ENCODE measurements at regions not wholly inside any gene's neighbourhood (a gene's known extent, or its start where the extent isn't known, plus 50 kb on each side); places are given as distances from the start of the nearest gene placed in this dataset.
"Not testable (repeated sequence)": the region's sequence is repeated elsewhere in the genome, so short reads cannot be mapped to it uniquely, and the experiment has no call there.

GRCh38 chr1:146438543-146438942 lies 209.7 kb upstream of the NOTCH2NLA start:
- H3K4me3 ChIP-seq (ENCODE audit: control extremely low read depth in 1 of 5, extremely low read depth in 1 of 5, insufficient read depth in 1 of 5, low read depth in 2 of 5, low read length in 4 of 5); H3K27me3 Mint-ChIP-seq: not testable (repeated sequence)
- no CpG with 5 or more reads among the region's 6 CpGs for WGBS (ENCODE audit: insufficient coverage)

GRCh38 chr1:146416642-146417041 lies 187.8 kb upstream of the NOTCH2NLA start:
- H3K27me3 Mint-ChIP-seq; H3K79me2 ChIP-seq (ENCODE audit: control insufficient read depth, insufficient read depth, low read length); H2AFZ ChIP-seq (ENCODE audit: insufficient read depth, low read depth, low read length, poor library complexity, severe bottlenecking); POLR2A ChIA-PET; H3K9ac ChIP-seq (ENCODE audit: low read length); H3K9me3 Mint-ChIP-seq (ENCODE audit: insufficient read depth); intact Hi-C loops (cut with micrococcal nuclease); ATAC-seq (ENCODE audit: low read depth); H3K4me1 ChIP-seq (ENCODE audit: control insufficient read depth in 2 of 2, insufficient read depth in 2 of 2, low read length in 2 of 2); H3K4me3 Mint-ChIP-seq; DNase-seq; H3K4me3 ChIP-seq (ENCODE audit: control extremely low read depth in 1 of 5, extremely low read depth in 1 of 5, insufficient read depth in 1 of 5, low read depth in 2 of 5, low read length in 4 of 5); CTCF ChIA-PET; H3K27ac ChIP-seq (ENCODE audit: low read length in 2 of 2); H3K27me3 ChIP-seq (replicated peaks in 1 of 4; ENCODE audit: control extremely low read depth in 1 of 4, control insufficient read depth in 3 of 4, insufficient read depth in 4 of 4, low read length in 3 of 4); H3K36me3 ChIP-seq (replicated peaks in 1 of 2; ENCODE audit: control extremely low read depth in 1 of 2, control insufficient read depth in 1 of 2, extremely low read depth in 1 of 2, insufficient read depth in 2 of 2, low read length in 1 of 2); H3K4me1 Mint-ChIP-seq; H3K4me2 ChIP-seq (replicated peaks; ENCODE audit: low read depth, low read length, poor library complexity, severe bottlenecking); H4K20me1 ChIP-seq (ENCODE audit: control insufficient read depth, insufficient read depth, low read length, poor library complexity, severe bottlenecking); H3K9me3 ChIP-seq (ENCODE audit: control extremely low read depth in 1 of 3, control insufficient read depth in 2 of 3, insufficient read depth in 1 of 3, low read length in 2 of 3); H3K27ac Mint-ChIP-seq: not testable (repeated sequence)
- WGBS (ENCODE audit: insufficient coverage) = no CpG with 5 or more reads among the region's 1 CpG

More at GRCh38 chr1:146438543-146438942, 209.7 kb upstream of the NOTCH2NLA start:
- H4K20me1 ChIP-seq (ENCODE audit: control insufficient read depth, insufficient read depth, low read length, poor library complexity, severe bottlenecking); CTCF ChIA-PET; H3K4me1 ChIP-seq (ENCODE audit: control insufficient read depth in 2 of 2, insufficient read depth in 2 of 2, low read length in 2 of 2); H3K79me2 ChIP-seq (ENCODE audit: control insufficient read depth, insufficient read depth, low read length); H3K9me3 ChIP-seq (ENCODE audit: control extremely low read depth in 1 of 3, control insufficient read depth in 2 of 3, insufficient read depth in 1 of 3, low read length in 2 of 3); H3K9ac ChIP-seq (ENCODE audit: low read length); H3K4me1 Mint-ChIP-seq; ATAC-seq (ENCODE audit: low read depth); DNase-seq; H3K9me3 Mint-ChIP-seq (ENCODE audit: insufficient read depth); POLR2A ChIA-PET; H3K4me2 ChIP-seq (replicated peaks; ENCODE audit: low read depth, low read length, poor library complexity, severe bottlenecking); H3K36me3 ChIP-seq (replicated peaks in 1 of 2; ENCODE audit: control extremely low read depth in 1 of 2, control insufficient read depth in 1 of 2, extremely low read depth in 1 of 2, insufficient read depth in 2 of 2, low read length in 1 of 2); intact Hi-C loops (cut with micrococcal nuclease); H3K4me3 Mint-ChIP-seq; H3K27ac ChIP-seq (ENCODE audit: low read length in 2 of 2); H3K27ac Mint-ChIP-seq; H2AFZ ChIP-seq (ENCODE audit: insufficient read depth, low read depth, low read length, poor library complexity, severe bottlenecking); H3K27me3 ChIP-seq (replicated peaks in 1 of 4; ENCODE audit: control extremely low read depth in 1 of 4, control insufficient read depth in 3 of 4, insufficient read depth in 4 of 4, low read length in 3 of 4): not testable (repeated sequence)

- ATAC-seq (ENCODE audit: low read depth); CTCF ChIA-PET: not testable (repeated sequence)
Measured at GRCh38 chr1:146415017-146415416, 186.2 kb upstream of the NOTCH2NLA start.

GRCh38 chr1:146413911-146414310 lies 185.1 kb upstream of the NOTCH2NLA start:
- H3K4me3 ChIP-seq (ENCODE audit: control extremely low read depth in 1 of 5, extremely low read depth in 1 of 5, insufficient read depth in 1 of 5, low read depth in 2 of 5, low read length in 4 of 5); H3K4me2 ChIP-seq (replicated peaks; ENCODE audit: low read depth, low read length, poor library complexity, severe bottlenecking); H3K9me3 ChIP-seq (ENCODE audit: control extremely low read depth in 1 of 3, control insufficient read depth in 2 of 3, insufficient read depth in 1 of 3, low read length in 2 of 3); H3K4me3 Mint-ChIP-seq; H3K4me1 Mint-ChIP-seq; H3K9ac ChIP-seq (ENCODE audit: low read length); H2AFZ ChIP-seq (ENCODE audit: insufficient read depth, low read depth, low read length, poor library complexity, severe bottlenecking); H3K27ac Mint-ChIP-seq; H3K27me3 ChIP-seq (replicated peaks in 1 of 4; ENCODE audit: control extremely low read depth in 1 of 4, control insufficient read depth in 3 of 4, insufficient read depth in 4 of 4, low read length in 3 of 4); ATAC-seq (ENCODE audit: low read depth); CTCF ChIA-PET; H4K20me1 ChIP-seq (ENCODE audit: control insufficient read depth, insufficient read depth, low read length, poor library complexity, severe bottlenecking); H3K36me3 ChIP-seq (replicated peaks in 1 of 2; ENCODE audit: control extremely low read depth in 1 of 2, control insufficient read depth in 1 of 2, extremely low read depth in 1 of 2, insufficient read depth in 2 of 2, low read length in 1 of 2); H3K79me2 ChIP-seq (ENCODE audit: control insufficient read depth, insufficient read depth, low read length); DNase-seq; H3K9me3 Mint-ChIP-seq (ENCODE audit: insufficient read depth); H3K27ac ChIP-seq (ENCODE audit: low read length in 2 of 2); intact Hi-C loops (cut with micrococcal nuclease); H3K4me1 ChIP-seq (ENCODE audit: control insufficient read depth in 2 of 2, insufficient read depth in 2 of 2, low read length in 2 of 2); POLR2A ChIA-PET; H3K27me3 Mint-ChIP-seq: not testable (repeated sequence)
- WGBS (ENCODE audit: insufficient coverage) = no CpG with 5 or more reads among the region's 6 CpGs

More at GRCh38 chr1:146415017-146415416, 186.2 kb upstream of the NOTCH2NLA start:
- H3K4me3 Mint-ChIP-seq; H3K27me3 ChIP-seq (replicated peaks in 1 of 4; ENCODE audit: control extremely low read depth in 1 of 4, control insufficient read depth in 3 of 4, insufficient read depth in 4 of 4, low read length in 3 of 4); H3K27me3 Mint-ChIP-seq; DNase-seq; H3K4me2 ChIP-seq (replicated peaks; ENCODE audit: low read depth, low read length, poor library complexity, severe bottlenecking); H3K4me1 ChIP-seq (ENCODE audit: control insufficient read depth in 2 of 2, insufficient read depth in 2 of 2, low read length in 2 of 2); H4K20me1 ChIP-seq (ENCODE audit: control insufficient read depth, insufficient read depth, low read length, poor library complexity, severe bottlenecking); H3K36me3 ChIP-seq (replicated peaks in 1 of 2; ENCODE audit: control extremely low read depth in 1 of 2, control insufficient read depth in 1 of 2, extremely low read depth in 1 of 2, insufficient read depth in 2 of 2, low read length in 1 of 2); intact Hi-C loops (cut with micrococcal nuclease); H3K9me3 Mint-ChIP-seq (ENCODE audit: insufficient read depth); H3K9me3 ChIP-seq (ENCODE audit: control extremely low read depth in 1 of 3, control insufficient read depth in 2 of 3, insufficient read depth in 1 of 3, low read length in 2 of 3); H3K4me1 Mint-ChIP-seq; H3K27ac Mint-ChIP-seq; H3K79me2 ChIP-seq (ENCODE audit: control insufficient read depth, insufficient read depth, low read length); H3K4me3 ChIP-seq (ENCODE audit: control extremely low read depth in 1 of 5, extremely low read depth in 1 of 5, insufficient read depth in 1 of 5, low read depth in 2 of 5, low read length in 4 of 5); H3K27ac ChIP-seq (ENCODE audit: low read length in 2 of 2); H3K9ac ChIP-seq (ENCODE audit: low read length); H2AFZ ChIP-seq (ENCODE audit: insufficient read depth, low read depth, low read length, poor library complexity, severe bottlenecking); POLR2A ChIA-PET: not testable (repeated sequence)
- no CpG with 5 or more reads among the region's 7 CpGs for WGBS (ENCODE audit: insufficient coverage)

Measured in B cell (primary cell).